ENCODE measurements at regions not wholly inside any gene's neighbourhood (a gene's known extent, or its start where the extent isn't known, plus 50 kb on each side); places are given as distances from the start of the nearest gene placed in this dataset.

GRCh38 chr5:101532430-101532829 is 629.3 kb upstream of the ST8SIA4 start:
- TF ChIP-seq OSR1 (CRISPR knock-in tag; IDR thresholded peaks at IDR 0.05): no peak
- no peak for TF ChIP-seq PATZ1 (CRISPR knock-in tag; IDR thresholded peaks at IDR 0.05; ENCODE audit: borderline replicate concordance)
- TF ChIP-seq ARNTL (CRISPR knock-in tag; IDR thresholded peaks at IDR 0.05; ENCODE audit: borderline replicate concordance, low read depth): no peak
- TF ChIP-seq PPARA (CRISPR knock-in tag; IDR thresholded peaks at IDR 0.05; ENCODE audit: borderline replicate concordance): no peak
- no peak for TF ChIP-seq ZFP3 (CRISPR knock-in tag; IDR thresholded peaks at IDR 0.05)
- no peak for TF ChIP-seq RARB (CRISPR knock-in tag; IDR thresholded peaks at IDR 0.05)
- TF ChIP-seq ZNF70 (CRISPR knock-in tag; IDR thresholded peaks at IDR 0.05): no peak
